Stromal cell of bone marrow (primary cell): ENCODE measurements at regions not wholly inside any gene's neighbourhood (a gene's known extent, or its start where the extent isn't known, plus 50 kb on each side); places are given as distances from the start of the nearest gene placed in this dataset.
A peak's percentile ranks its signal among the peaks of the same experiment; 100 is the strongest.

Experiments
- DNase-seq: peaks from one replicate; pipeline ENCODE4 v3.0.0-alpha.2; 2012; ENCODE audit warnings: low read depth

- DNase-seq = no peak
Observed at GRCh38 chr3:124444075-124444474, 286.2 kb upstream of the UMPS start.

GRCh38 chr3:124444896-124445295 is 285.4 kb upstream of the UMPS start:
- no peak for DNase-seq

GRCh38 chr3:124447845-124448244 is 282.4 kb upstream of the UMPS start:
- no peak for DNase-seq

- no peak for DNase-seq
Observed at GRCh38 chr3:124448954-124449353, 281.3 kb upstream of the UMPS start.

- no peak for DNase-seq
Observed at GRCh38 chr3:124450366-124450765, 279.9 kb upstream of the UMPS start.

- DNase-seq = no peak
Observed at GRCh38 chr3:124451630-124452317, 278.5 kb upstream of the UMPS start.

- no peak for DNase-seq
Observed at GRCh38 chr3:124453189-124453588, 277.1 kb upstream of the UMPS start.

- DNase-seq = peak; percentile 5
Observed at GRCh38 chr3:124455891-124456290, 274.4 kb upstream of the UMPS start.

- DNase-seq = no peak
Observed at GRCh38 chr3:124456506-124456905, 273.7 kb upstream of the UMPS start.

- DNase-seq = peak; percentile 18
Observed at GRCh38 chr3:124459678-124460077, 270.6 kb upstream of the UMPS start.

GRCh38 chr3:124461126-124461525 is 269.1 kb upstream of the UMPS start:
- no peak for DNase-seq

GRCh38 chr3:124461838-124462632 is 268.2 kb upstream of the UMPS start:
- DNase-seq = no peak

- no peak for DNase-seq
Observed at GRCh38 chr3:124463234-124463633, 267.0 kb upstream of the UMPS start.

- no peak for DNase-seq
Observed at GRCh38 chr3:124467980-124468902, 262.0 kb upstream of the UMPS start.

GRCh38 chr3:124469555-124469954 is 260.7 kb upstream of the UMPS start:
- DNase-seq = no peak

- DNase-seq = no peak
Observed at GRCh38 chr3:124478830-124479229, 251.4 kb upstream of the UMPS start.

- no peak for DNase-seq
Observed at GRCh38 chr3:124483915-124484470, 246.3 kb upstream of the UMPS start.

- no peak for DNase-seq
Observed at GRCh38 chr3:124486324-124486723, 243.9 kb upstream of the UMPS start.

- DNase-seq = no peak
Observed at GRCh38 chr3:124489506-124489905, 240.7 kb upstream of the UMPS start.

- DNase-seq = no peak
Observed at GRCh38 chr3:124491098-124491497, 239.2 kb upstream of the UMPS start.

- no peak for DNase-seq
Observed at GRCh38 chr3:124491875-124492274, 238.4 kb upstream of the UMPS start.

- peak; percentile 16 for DNase-seq
Observed at GRCh38 chr3:124492824-124493223, 237.4 kb upstream of the UMPS start.
